ENCODE measurements at regions not wholly inside any gene's neighbourhood (a gene's known extent, or its start where the extent isn't known, plus 50 kb on each side); places are given as distances from the start of the nearest gene placed in this dataset.

DNA sequence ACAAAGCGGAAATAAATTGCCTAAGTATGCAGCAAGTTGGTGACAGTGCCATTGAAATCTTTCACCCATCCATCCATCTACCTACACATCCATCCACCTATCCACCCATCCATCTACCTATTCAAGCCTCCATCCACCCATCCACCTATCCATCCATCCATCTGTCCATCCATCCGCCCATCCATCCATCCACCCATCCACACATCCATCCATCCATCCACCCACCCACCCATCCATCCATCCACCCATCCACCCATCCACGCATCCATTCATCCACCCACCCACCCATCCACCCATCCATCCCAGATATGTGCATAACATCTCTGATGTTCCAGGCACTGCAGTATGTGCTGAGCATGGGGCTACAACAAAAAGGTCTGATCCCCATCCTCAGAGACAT lies 277.5 kb downstream of the IRF8 start:
- Histone ChIP-seq H3K27me3 (ENCODE audit: control insufficient read depth in 3 of 3, insufficient read depth in 3 of 3, low read depth in 1 of 3, low read length in 3 of 3) (no peaks in the 10 kb centered on the region), H3K18ac (ENCODE audit: low read length) (no peak overlapping the region), H2AFZ (ENCODE audit: low read length) (no peak overlapping the region), H3K14ac (ENCODE audit: low read length) (no peak overlapping the region), H2BK5ac (ENCODE audit: low read length) (no peak overlapping the region), H3K23ac (ENCODE audit: low read depth, low read length, poor library complexity) (no peak overlapping the region), H3K27ac (replicated peaks; ENCODE audit: low read length) (no peak overlapping the region), H2BK120ac (ENCODE audit: low read depth, low read length) (no peak overlapping the region), H3K4me3 (ENCODE audit: low read length in 2 of 2) (no peak overlapping the region), H3K36me3 (replicated peaks in 1 of 2; ENCODE audit: control insufficient read depth in 2 of 2, insufficient read depth in 2 of 2, low read length in 2 of 2) (no peaks in the 10 kb centered on the region), H2BK12ac (ENCODE audit: low read length) (no peak overlapping the region), H3K79me1 (ENCODE audit: low read depth, low read length) (no peaks in the 10 kb centered on the region), H2BK15ac (ENCODE audit: low read length) (no peak overlapping the region), H4K91ac (ENCODE audit: low read depth, low read length, poor library complexity) (no peak overlapping the region), H3K4ac (ENCODE audit: low read length) (no peak overlapping the region), H3K4me2 (ENCODE audit: insufficient read depth, low read length, poor library complexity, severe bottlenecking) (no peak overlapping the region), H3K9me3 (replicated peaks in 1 of 2; ENCODE audit: control insufficient read depth in 2 of 2, insufficient read depth in 1 of 2, low read depth in 1 of 2, low read length in 2 of 2) (peaks cover 0 to 2% of the 10 kb centered on the region in 2 donors), H3K9ac (ENCODE audit: low read depth, low read length, poor library complexity) (no peak overlapping the region), H3K4me1 (ENCODE audit: control insufficient read depth in 2 of 2, insufficient read depth in 1 of 2, low read depth in 1 of 2, low read length in 2 of 2) (peaks cover 0 to 2% of the 10 kb centered on the region in 2 donors), H4K8ac (ENCODE audit: low read depth, low read length) (no peak overlapping the region), H2AK5ac (ENCODE audit: low read depth, low read length) (no peak overlapping the region)
- DNase-seq (ENCODE audit: low spot score) = no peak
- WGBS, 2 donors (ENCODE audit: extremely low coverage in 2 of 2, insufficient read length in 2 of 2, insufficient replicate concordance in 1 of 2) = no CpG with 5 or more reads among the region's 3 CpGs

DNA sequence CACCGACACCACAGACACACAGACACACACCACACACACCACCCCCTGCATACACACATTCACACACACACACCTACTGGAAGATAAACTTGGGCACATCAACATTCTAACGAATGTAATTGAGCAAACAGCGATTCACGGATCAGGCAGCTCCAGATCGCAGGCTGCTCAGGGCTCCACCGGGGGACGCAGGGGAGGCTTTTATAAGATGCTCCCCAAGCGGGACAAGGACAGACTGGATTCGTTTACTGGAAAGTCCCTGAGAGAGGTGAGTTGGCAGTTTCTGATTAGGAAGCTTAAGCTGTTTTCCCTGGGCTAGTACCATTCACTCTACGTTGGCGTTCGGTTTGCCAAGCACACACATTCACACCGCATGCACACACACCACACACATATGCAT lies 281.3 kb downstream of the IRF8 start:
- Histone ChIP-seq H3K4me2 (ENCODE audit: insufficient read depth, low read length, poor library complexity, severe bottlenecking) (no peak overlapping the region), H2BK5ac (ENCODE audit: low read length) (no peak overlapping the region), H3K18ac (ENCODE audit: low read length) (no peak overlapping the region), H3K4ac (ENCODE audit: low read length) (no peak overlapping the region), H3K79me1 (ENCODE audit: low read depth, low read length) (no peaks in the 10 kb centered on the region), H2AFZ (ENCODE audit: low read length) (no peak overlapping the region), H3K36me3 (replicated peaks in 1 of 2; ENCODE audit: control insufficient read depth in 2 of 2, insufficient read depth in 2 of 2, low read length in 2 of 2) (no peaks in the 10 kb centered on the region), H3K27ac (replicated peaks; ENCODE audit: low read length) (no peak overlapping the region), H3K9ac (ENCODE audit: low read depth, low read length, poor library complexity) (peak overlapping the region; percentile 65), H3K9me3 (replicated peaks in 1 of 2; ENCODE audit: control insufficient read depth in 2 of 2, insufficient read depth in 1 of 2, low read depth in 1 of 2, low read length in 2 of 2) (peaks cover 0 to 4% of the 10 kb centered on the region in 2 donors), H2BK120ac (ENCODE audit: low read depth, low read length) (no peak overlapping the region), H2AK5ac (ENCODE audit: low read depth, low read length) (no peak overlapping the region), H4K91ac (ENCODE audit: low read depth, low read length, poor library complexity) (no peak overlapping the region), H3K4me3 (ENCODE audit: low read length in 2 of 2) (no peak overlapping the region), H4K8ac (ENCODE audit: low read depth, low read length) (no peak overlapping the region), H3K27me3 (ENCODE audit: control insufficient read depth in 3 of 3, insufficient read depth in 3 of 3, low read depth in 1 of 3, low read length in 3 of 3) (no peaks in the 10 kb centered on the region), H2BK12ac (ENCODE audit: low read length) (no peak overlapping the region), H2BK15ac (ENCODE audit: low read length) (no peak overlapping the region), H3K4me1 (ENCODE audit: control insufficient read depth in 2 of 2, insufficient read depth in 1 of 2, low read depth in 1 of 2, low read length in 2 of 2) (peaks cover 0 to 2% of the 10 kb centered on the region in 2 donors), H3K23ac (ENCODE audit: low read depth, low read length, poor library complexity) (no peak overlapping the region), H3K14ac (ENCODE audit: low read length) (no peak overlapping the region)
- DNase-seq (ENCODE audit: low spot score) = no peak
- WGBS, 2 donors (ENCODE audit: extremely low coverage in 2 of 2, insufficient read length in 2 of 2, insufficient replicate concordance in 1 of 2) = 100% methylated on average over 1 of the region's 13 CpGs; no CpG with 5 or more reads in 1 of the 2 donors

GRCh38 chr16:86180780-86181179 lies 281.8 kb downstream of the IRF8 start:
- Histone ChIP-seq H2BK120ac (ENCODE audit: low read depth, low read length) (no peak overlapping the region), H3K14ac (ENCODE audit: low read length) (peak overlapping the region; percentile 72), H3K4me2 (ENCODE audit: insufficient read depth, low read length, poor library complexity, severe bottlenecking) (no peak overlapping the region), H3K9me3 (replicated peaks in 1 of 2; ENCODE audit: control insufficient read depth in 2 of 2, insufficient read depth in 1 of 2, low read depth in 1 of 2, low read length in 2 of 2) (peaks cover 0 to 4% of the 10 kb centered on the region in 2 donors), H4K91ac (ENCODE audit: low read depth, low read length, poor library complexity) (no peak overlapping the region), H3K4me3 (ENCODE audit: low read length in 2 of 2) (peak overlapping the region in 1 of 2 donors; percentile 56), H3K27me3 (ENCODE audit: control insufficient read depth in 3 of 3, insufficient read depth in 3 of 3, low read depth in 1 of 3, low read length in 3 of 3) (peaks cover 0 to 2% (median 0%) of the 10 kb centered on the region in 3 experiments), H3K23ac (ENCODE audit: low read depth, low read length, poor library complexity) (no peak overlapping the region), H3K27ac (replicated peaks; ENCODE audit: low read length) (no peak overlapping the region), H2BK12ac (ENCODE audit: low read length) (no peak overlapping the region), H3K9ac (ENCODE audit: low read depth, low read length, poor library complexity) (no peak overlapping the region), H2AK5ac (ENCODE audit: low read depth, low read length) (no peak overlapping the region), H4K8ac (ENCODE audit: low read depth, low read length) (no peak overlapping the region), H3K4ac (ENCODE audit: low read length) (no peak overlapping the region), H2BK5ac (ENCODE audit: low read length) (no peak overlapping the region), H3K18ac (ENCODE audit: low read length) (no peak overlapping the region), H3K36me3 (replicated peaks in 1 of 2; ENCODE audit: control insufficient read depth in 2 of 2, insufficient read depth in 2 of 2, low read length in 2 of 2) (no peaks in the 10 kb centered on the region), H3K79me1 (ENCODE audit: low read depth, low read length) (no peaks in the 10 kb centered on the region), H3K4me1 (ENCODE audit: control insufficient read depth in 2 of 2, insufficient read depth in 1 of 2, low read depth in 1 of 2, low read length in 2 of 2) (peaks cover 0 to 2% of the 10 kb centered on the region in 2 donors), H2AFZ (ENCODE audit: low read length) (no peak overlapping the region), H2BK15ac (ENCODE audit: low read length) (no peak overlapping the region)
- no peak for DNase-seq (ENCODE audit: low spot score)
- 100% methylated on average over 1 to 2 of the region's 4 CpGs for WGBS, 2 donors (ENCODE audit: extremely low coverage in 2 of 2, insufficient read length in 2 of 2, insufficient replicate concordance in 1 of 2)

DNA sequence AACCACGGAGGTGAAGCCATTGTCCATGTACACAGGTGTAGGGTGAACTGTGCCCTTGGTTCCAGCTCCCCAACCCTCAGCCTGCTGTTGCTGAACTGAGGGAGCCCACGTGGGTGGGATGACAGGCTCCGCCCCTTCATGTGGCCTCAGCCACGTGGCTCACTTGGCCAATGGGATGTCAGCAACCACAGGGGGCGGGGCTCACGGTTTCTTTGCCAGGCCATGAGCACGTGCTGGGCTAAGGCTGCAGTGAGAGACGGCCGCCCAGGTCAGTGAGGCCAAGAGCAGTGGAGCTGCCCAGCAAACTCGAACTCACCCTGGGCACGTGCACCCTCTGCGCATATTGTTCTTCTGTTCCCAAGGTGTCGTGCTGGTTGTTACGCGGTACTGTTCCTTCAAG lies 282.6 kb downstream of the IRF8 start:
- Histone ChIP-seq H2BK12ac (ENCODE audit: low read length) (no peak overlapping the region), H3K79me1 (ENCODE audit: low read depth, low read length) (no peaks in the 10 kb centered on the region), H3K9ac (ENCODE audit: low read depth, low read length, poor library complexity) (peak overlapping the region; percentile 24), H3K4me2 (ENCODE audit: insufficient read depth, low read length, poor library complexity, severe bottlenecking) (no peak overlapping the region), H3K14ac (ENCODE audit: low read length) (peak overlapping the region; percentile 76), H2BK5ac (ENCODE audit: low read length) (no peak overlapping the region), H3K18ac (ENCODE audit: low read length) (peak overlapping the region; percentile 30), H3K9me3 (replicated peaks in 1 of 2; ENCODE audit: control insufficient read depth in 2 of 2, insufficient read depth in 1 of 2, low read depth in 1 of 2, low read length in 2 of 2) (peaks cover 0 to 4% of the 10 kb centered on the region in 2 donors), H2AFZ (ENCODE audit: low read length) (no peak overlapping the region), H3K23ac (ENCODE audit: low read depth, low read length, poor library complexity) (peak overlapping the region; percentile 34), H4K91ac (ENCODE audit: low read depth, low read length, poor library complexity) (no peak overlapping the region), H3K4ac (ENCODE audit: low read length) (no peak overlapping the region), H3K27me3 (ENCODE audit: control insufficient read depth in 3 of 3, insufficient read depth in 3 of 3, low read depth in 1 of 3, low read length in 3 of 3) (peaks cover 0 to 2% (median 0%) of the 10 kb centered on the region in 3 experiments), H3K4me1 (ENCODE audit: control insufficient read depth in 2 of 2, insufficient read depth in 1 of 2, low read depth in 1 of 2, low read length in 2 of 2) (peaks cover 0 to 2% of the 10 kb centered on the region in 2 donors), H3K36me3 (replicated peaks in 1 of 2; ENCODE audit: control insufficient read depth in 2 of 2, insufficient read depth in 2 of 2, low read length in 2 of 2) (no peaks in the 10 kb centered on the region), H2AK5ac (ENCODE audit: low read depth, low read length) (no peak overlapping the region), H4K8ac (ENCODE audit: low read depth, low read length) (no peak overlapping the region), H3K27ac (replicated peaks; ENCODE audit: low read length) (no peak overlapping the region), H3K4me3 (ENCODE audit: low read length in 2 of 2) (peak overlapping the region in 1 of 2 donors; percentile 59), H2BK15ac (ENCODE audit: low read length) (no peak overlapping the region), H2BK120ac (ENCODE audit: low read depth, low read length) (no peak overlapping the region)
- no peak for DNase-seq (ENCODE audit: low spot score)
- no CpG with 5 or more reads among the region's 15 CpGs for WGBS, 2 donors (ENCODE audit: extremely low coverage in 2 of 2, insufficient read length in 2 of 2, insufficient replicate concordance in 1 of 2)
